NT2/D1 (cell line): ENCODE measurements at regions not wholly inside any gene's neighbourhood (a gene's known extent, or its start where the extent isn't known, plus 50 kb on each side); places are given as distances from the start of the nearest gene placed in this dataset.
"Not testable (repeated sequence)": the region's sequence is repeated elsewhere in the genome, so short reads cannot be mapped to it uniquely, and the experiment has no call there.

ENCODE experiments used
- DNase-seq: peaks from one replicate; pipeline ENCODE4 v3.0.0-alpha.2; 2011; ENCODE audit warnings: low read depth, low spot score
- H3K27me3 ChIP-seq: 2 replicates; pipeline ENCODE4 v1.6.0; 2011; ENCODE audit warnings: mild to moderate bottlenecking; ENCODE audit not compliant: insufficient read length, insufficient read depth
- H3K36me3 ChIP-seq: 2 replicates; pipeline ENCODE4 v1.6.1; 2011; ENCODE audit warnings: mild to moderate bottlenecking, low read length, mixed read lengths; ENCODE audit not compliant: insufficient read depth, insufficient read length
- H3K4me1 ChIP-seq: 2 replicates; pipeline ENCODE4 v1.5.1; 2011; ENCODE audit not compliant: insufficient read depth, insufficient read length
- H3K4me3 ChIP-seq: 2 replicates; pipeline ENCODE4 v1.5.1; 2011; ENCODE audit warnings: low read depth; ENCODE audit not compliant: insufficient read length
- H3K9ac ChIP-seq: 2 replicates; pipeline ENCODE4 v1.6.0; 2011; ENCODE audit warnings: low read depth; ENCODE audit not compliant: insufficient read length
- H3K9me3 ChIP-seq: 2 replicates; pipeline ENCODE4 v1.5.1; 2011; ENCODE audit warnings: mild to moderate bottlenecking, low read length; ENCODE audit not compliant: insufficient read depth
- SUZ12 ChIP-seq: IDR thresholded peaks from 2 replicates; pipeline ENCODE4 v1.6.1; 2011; ENCODE audit not compliant: insufficient read length, insufficient read depth; ENCODE audit errors: extremely low read depth
- YY1 ChIP-seq: IDR thresholded peaks from 2 replicates; pipeline ENCODE4 v1.6.1; 2011; ENCODE audit not compliant: insufficient read length, insufficient read depth
- ZNF274 ChIP-seq: IDR thresholded peaks from 2 replicates; pipeline ENCODE4 v1.6.1; 2011; ENCODE audit warnings: mild to moderate bottlenecking, low read depth, low read length

- Histone ChIP-seq H3K9ac (no peak overlapping the region), H3K9me3 (peaks cover 22% of the 10 kb centered on the region), H3K36me3 (no peaks in the 10 kb centered on the region), H3K27me3 (no peaks in the 10 kb centered on the region), H3K4me3 (no peak overlapping the region), H3K4me1 (no peaks in the 10 kb centered on the region)
- DNase-seq: no peak
- TF ChIP-seq ZNF274 (no peak), YY1 (no peak), SUZ12 (no peak)
These were observed 132.0 kb downstream of the EMP1 start for GRCh38 chr12:13328535-13328934.

GRCh38 chr12:13326076-13326475 lies 129.6 kb downstream of the EMP1 start:
- H3K9ac ChIP-seq: no peak overlapping the region
- no peak for DNase-seq
- H3K27me3 ChIP-seq: no peaks in the 10 kb centered on the region
- H3K9me3 ChIP-seq: peaks cover 11% of the 10 kb centered on the region
- H3K4me3 ChIP-seq: no peak overlapping the region
- no peaks in the 10 kb centered on the region for H3K4me1 ChIP-seq
- TF ChIP-seq SUZ12 (no peak), YY1 (no peak), ZNF274 (no peak)
- H3K36me3 ChIP-seq: no peaks in the 10 kb centered on the region

- H3K9me3 ChIP-seq, H3K4me1 ChIP-seq, DNase-seq, H3K27me3 ChIP-seq, H3K9ac ChIP-seq, H3K4me3 ChIP-seq, H3K36me3 ChIP-seq: not testable (repeated sequence)
These were observed 128.5 kb downstream of the EMP1 start for GRCh38 chr12:13325037-13325436.

- TF ChIP-seq SUZ12 (no peak), ZNF274 (no peak), YY1 (no peak)
- no peak for DNase-seq
- no peaks in the 10 kb centered on the region for H3K36me3 ChIP-seq
- H3K27me3 ChIP-seq: no peaks in the 10 kb centered on the region
- no peak overlapping the region for H3K9ac ChIP-seq
- no peaks in the 10 kb centered on the region for H3K4me1 ChIP-seq
- peaks cover 23% of the 10 kb centered on the region for H3K9me3 ChIP-seq
- H3K4me3 ChIP-seq: no peak overlapping the region
These were observed 121.9 kb downstream of the EMP1 start for GRCh38 chr12:13318231-13319015.

GRCh38 chr12:13316587-13317246 lies 120.2 kb downstream of the EMP1 start:
- no peak overlapping the region for H3K9ac ChIP-seq
- no peak overlapping the region for H3K4me3 ChIP-seq
- no peak for DNase-seq
- no peaks in the 10 kb centered on the region for H3K36me3 ChIP-seq
- H3K27me3 ChIP-seq: no peaks in the 10 kb centered on the region
- peaks cover 23% of the 10 kb centered on the region for H3K9me3 ChIP-seq
- H3K4me1 ChIP-seq: no peaks in the 10 kb centered on the region
- no peak for TF ChIP-seq SUZ12
- no peak for TF ChIP-seq YY1
- TF ChIP-seq ZNF274: no peak

GRCh38 chr12:13313886-13314285 lies 117.4 kb downstream of the EMP1 start:
- Histone ChIP-seq H3K9me3 (peaks cover 23% of the 10 kb centered on the region), H3K4me1 (no peaks in the 10 kb centered on the region), H3K9ac (no peak overlapping the region), H3K36me3 (no peaks in the 10 kb centered on the region), H3K4me3 (no peak overlapping the region), H3K27me3 (no peaks in the 10 kb centered on the region)
- no peak for DNase-seq
- no peak for TF ChIP-seq SUZ12
- TF ChIP-seq ZNF274: no peak

GRCh38 chr12:13311551-13311950 lies 115.0 kb downstream of the EMP1 start:
- no peaks in the 10 kb centered on the region for H3K27me3 ChIP-seq

More at GRCh38 chr12:13311551-13311950, 115.0 kb downstream of the EMP1 start:
- no peak overlapping the region for H3K9ac ChIP-seq
- H3K4me3 ChIP-seq: no peak overlapping the region
- no peak for DNase-seq
- no peaks in the 10 kb centered on the region for H3K4me1 ChIP-seq
- no peaks in the 10 kb centered on the region for H3K36me3 ChIP-seq
- peaks cover 10% of the 10 kb centered on the region for H3K9me3 ChIP-seq
- no peak for TF ChIP-seq YY1
- TF ChIP-seq SUZ12: no peak
- no peak for TF ChIP-seq ZNF274
